ENCODE measurements at regions not wholly inside any gene's neighbourhood (a gene's known extent, or its start where the extent isn't known, plus 50 kb on each side); places are given as distances from the start of the nearest gene placed in this dataset.
A peak's percentile ranks its signal among the peaks of the same experiment; 100 is the strongest.

GRCh38 chr2:58571181-58571852 lies 330.2 kb upstream of the FANCL start:
- TF ChIP-seq EZH2 (IDR thresholded peaks at IDR 0.05; ENCODE audit: borderline replicate concordance, low read length): no peak
- TF ChIP-seq CTCF (IDR thresholded peaks at IDR 0.05; ENCODE audit: low read length): peak; percentile 64

Data from OCI-LY1 (cell line).